Astrocyte of the cerebellum (primary cell): ENCODE measurements at regions not wholly inside any gene's neighbourhood (a gene's known extent, or its start where the extent isn't known, plus 50 kb on each side); places are given as distances from the start of the nearest gene placed in this dataset.
A peak's percentile ranks its signal among the peaks of the same experiment; 100 is the strongest.

Experiments used
- DNase-seq: peaks from one replicate; pipeline ENCODE4 v3.0.0-alpha.2; 2011; ENCODE audit warnings: low read depth
- H3K4me3 ChIP-seq: 2 replicates; pipeline ENCODE4 v1.5.1; 2011; ENCODE audit warnings: mild to moderate bottlenecking, low read depth, low read length, moderate library complexity
- in situ Hi-C: cut with HindIII; loops from 2 replicates; pipeline ENCODE4 v1.10.0; 2017; ENCODE audit warnings: low sequenced_read_pairs
- TF ChIP-seq, protein P1 (sequence below): IDR thresholded peaks from 2 replicates; pipeline ENCODE4 v1.5.1; 2012; ENCODE audit warnings: low read length, low read depth, moderate library complexity, mild to moderate bottlenecking; ENCODE audit errors: missing control alignments

DNA sequence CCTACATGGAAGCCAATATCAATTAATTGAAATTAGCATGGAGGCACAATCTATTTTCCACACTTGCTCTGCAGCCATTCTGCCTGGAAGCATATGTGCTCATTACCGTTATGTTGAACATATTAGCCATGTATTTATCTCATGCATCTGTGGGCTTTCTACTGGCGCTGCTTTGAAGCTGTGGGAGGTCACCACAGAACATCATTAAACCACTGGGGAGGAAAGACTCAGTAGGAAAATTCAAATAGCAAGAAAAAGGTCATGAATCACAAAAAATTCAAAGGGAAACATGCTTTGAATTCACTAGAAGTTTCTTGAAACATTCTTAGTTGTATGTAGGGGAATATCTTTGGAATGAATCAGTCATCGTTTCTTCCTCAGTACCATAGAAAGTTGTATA, 652.5 kb downstream of the EDEM1 start:
- TF ChIP-seq, protein P1, sequence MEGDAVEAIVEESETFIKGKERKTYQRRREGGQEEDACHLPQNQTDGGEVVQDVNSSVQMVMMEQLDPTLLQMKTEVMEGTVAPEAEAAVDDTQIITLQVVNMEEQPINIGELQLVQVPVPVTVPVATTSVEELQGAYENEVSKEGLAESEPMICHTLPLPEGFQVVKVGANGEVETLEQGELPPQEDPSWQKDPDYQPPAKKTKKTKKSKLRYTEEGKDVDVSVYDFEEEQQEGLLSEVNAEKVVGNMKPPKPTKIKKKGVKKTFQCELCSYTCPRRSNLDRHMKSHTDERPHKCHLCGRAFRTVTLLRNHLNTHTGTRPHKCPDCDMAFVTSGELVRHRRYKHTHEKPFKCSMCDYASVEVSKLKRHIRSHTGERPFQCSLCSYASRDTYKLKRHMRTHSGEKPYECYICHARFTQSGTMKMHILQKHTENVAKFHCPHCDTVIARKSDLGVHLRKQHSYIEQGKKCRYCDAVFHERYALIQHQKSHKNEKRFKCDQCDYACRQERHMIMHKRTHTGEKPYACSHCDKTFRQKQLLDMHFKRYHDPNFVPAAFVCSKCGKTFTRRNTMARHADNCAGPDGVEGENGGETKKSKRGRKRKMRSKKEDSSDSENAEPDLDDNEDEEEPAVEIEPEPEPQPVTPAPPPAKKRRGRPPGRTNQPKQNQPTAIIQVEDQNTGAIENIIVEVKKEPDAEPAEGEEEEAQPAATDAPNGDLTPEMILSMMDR = no peak
- in situ Hi-C loops = no loop called here
- no peak overlapping the region for H3K4me3 ChIP-seq
- DNase-seq = peak; percentile 83

DNA sequence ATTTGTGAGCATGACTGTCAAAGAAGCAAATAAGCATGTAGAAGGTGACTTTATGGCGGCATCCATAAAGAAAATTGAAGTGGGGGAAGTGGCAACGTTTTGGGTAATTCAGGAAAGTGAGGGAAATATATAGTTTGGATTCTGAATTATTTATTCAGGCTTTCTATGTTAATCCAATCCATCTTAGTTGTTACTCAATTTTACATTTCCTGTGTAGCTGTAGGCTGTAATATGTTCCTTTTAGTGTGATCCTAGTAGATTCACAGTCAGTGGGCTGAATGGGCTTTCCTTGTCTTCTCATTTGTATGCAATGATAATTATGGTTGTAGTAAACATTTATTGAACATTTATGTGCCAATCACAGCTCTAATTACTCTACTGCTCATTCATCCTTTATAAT, 654.1 kb downstream of the EDEM1 start:
- no peak for DNase-seq
- TF ChIP-seq, protein P1 = no peak
- in situ Hi-C loops = no loop called here

DNA sequence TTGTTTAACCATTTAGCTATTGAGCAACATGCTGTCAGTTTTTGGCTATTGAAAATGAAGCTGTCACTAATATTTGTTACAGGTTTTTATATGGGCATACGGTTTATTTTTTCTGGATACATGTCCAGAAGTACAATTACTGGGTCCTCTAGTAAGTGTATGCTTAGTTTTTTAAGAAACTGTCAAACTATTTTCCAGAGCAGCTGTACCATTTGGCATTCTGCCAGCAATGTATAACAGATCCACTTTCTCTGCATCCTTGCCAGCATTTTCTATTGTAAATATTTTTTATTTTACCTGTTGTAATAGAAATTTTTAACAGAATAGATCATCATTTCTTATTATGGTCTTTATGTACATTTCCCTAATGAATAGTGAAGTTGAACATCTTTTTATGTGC, 658.8 kb downstream of the EDEM1 start:
- TF ChIP-seq, protein P1 = no peak
- in situ Hi-C loops = no loop called here
- H3K4me3 ChIP-seq = no peak overlapping the region
- no peak for DNase-seq

More for the DNA sequence above, 654.1 kb downstream of the EDEM1 start:
- H3K4me3 ChIP-seq = no peak overlapping the region

DNA sequence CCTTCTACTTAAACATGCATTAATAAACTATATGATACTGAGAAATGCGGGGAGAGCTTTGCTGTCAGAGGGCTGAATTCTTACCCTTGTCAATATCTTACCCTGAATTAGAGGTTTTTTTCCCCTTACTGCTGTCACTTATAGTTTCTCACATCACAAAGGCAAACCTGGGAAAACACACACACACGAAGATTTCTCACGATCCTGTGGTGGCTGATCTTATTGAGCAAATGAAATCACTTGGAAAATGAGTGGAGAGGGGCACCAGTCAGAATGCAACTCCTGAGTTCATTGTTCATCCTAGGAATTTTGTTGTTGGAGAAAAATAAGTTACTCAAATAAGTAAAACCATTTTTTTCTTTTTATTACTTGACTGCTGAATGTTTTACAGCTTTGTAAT, 673.6 kb downstream of the EDEM1 start:
- in situ Hi-C loops = no loop called here
- TF ChIP-seq, protein P1 = no peak
- H3K4me3 ChIP-seq = no peak overlapping the region
- DNase-seq = no peak

DNA sequence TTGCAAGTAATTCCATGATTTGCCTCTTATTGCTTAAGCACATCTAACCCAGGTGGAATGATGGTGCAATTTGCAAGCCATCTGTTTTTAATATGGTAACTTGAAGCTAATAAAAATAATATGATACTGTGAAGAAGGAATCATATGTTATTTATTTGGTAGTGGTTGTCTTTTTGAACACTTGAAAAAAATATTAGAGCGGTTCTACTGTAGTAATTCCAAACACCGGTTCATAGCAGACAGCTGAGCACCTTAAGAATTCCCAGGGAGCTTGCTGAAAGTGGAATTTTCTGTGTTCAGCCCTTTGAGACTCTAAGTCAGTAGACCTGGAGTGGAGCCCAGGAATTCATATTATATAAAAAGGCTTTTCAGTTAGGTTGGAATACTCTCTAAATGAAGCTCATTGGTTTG, 687.4 kb downstream of the EDEM1 start:
- TF ChIP-seq, protein P1 = no peak
- in situ Hi-C loops = no loop called here
- no peak for DNase-seq
- H3K4me3 ChIP-seq = no peak overlapping the region

GRCh38 chr3:5888851-5889250, 701.3 kb downstream of the EDEM1 start:
- in situ Hi-C loops = no loop called here
- no peak overlapping the region for H3K4me3 ChIP-seq
- no peak for DNase-seq
- TF ChIP-seq, protein P1 = no peak

DNA sequence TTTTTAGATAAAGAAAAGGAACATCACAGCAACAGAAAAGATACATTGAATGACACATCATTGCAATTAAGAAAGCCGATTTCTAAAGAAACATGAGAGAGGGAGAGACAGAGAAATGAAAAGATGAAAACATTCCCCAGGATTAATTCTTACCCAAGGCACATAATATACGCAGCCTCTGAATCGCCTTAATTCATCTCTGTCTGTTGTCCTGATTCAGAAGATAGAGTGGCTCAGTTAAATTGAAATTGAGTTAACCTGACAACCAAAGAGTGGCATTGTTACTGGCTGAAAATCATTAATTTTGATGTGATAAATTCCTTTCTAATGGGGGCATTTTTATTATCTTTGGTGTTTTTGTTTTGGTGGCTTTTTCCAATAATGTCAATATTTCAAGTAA, 701.9 kb downstream of the EDEM1 start:
- in situ Hi-C loops = no loop called here
- no peak for DNase-seq
- TF ChIP-seq, protein P1 = no peak
- H3K4me3 ChIP-seq = no peak overlapping the region
